Naive thymus-derived CD4-positive, alpha-beta T cell (primary cell): ENCODE measurements at regions not wholly inside any gene's neighbourhood (a gene's known extent, or its start where the extent isn't known, plus 50 kb on each side); places are given as distances from the start of the nearest gene placed in this dataset.

Experiments
- ATAC-seq: fragments of 150-1000 bp; cut with Tn5 transposase; 2 replicates; pipeline ENCODE4 v1.10.0; 2021; ENCODE audit warnings: mild to moderate bottlenecking, moderate library complexity
- CTCF ChIA-PET: fragments of 350-600 bp; sonication (Branson Sonifier 250); formaldehyde crosslinking; loops from one replicate; lab custom pipeline; 2021; ENCODE audit warnings: antibody characterized with exemption; lab: Charles Lee
- POLR2A ChIA-PET: fragments of 350-600 bp; sonication (Branson Sonifier 250); formaldehyde crosslinking; loops from one replicate; lab custom pipeline; 2021; ENCODE audit warnings: antibody characterized with exemption, inconsistent platforms; lab: Charles Lee
- DNase-seq, 9 donors: peaks; one replicate each; pipeline versions ENCODE4 v3.0.0 to v3.0.0-alpha.2; 2020 to 2022; ENCODE audit warnings: mixed read lengths in 1 of 9
- H3K27ac ChIP-seq: one replicate; pipeline ENCODE4 v1.7.0; 2013; ENCODE audit warnings: mild to moderate bottlenecking, low read depth, low read length, moderate library complexity
- H3K27me3 ChIP-seq, 2 donors: one replicate each; pipeline ENCODE4 v1.7.0; 2013; ENCODE audit warnings: low read length in 2 of 2, mild to moderate bottlenecking in 2 of 2, moderate library complexity in 2 of 2; ENCODE audit not compliant: control insufficient read depth in 2 of 2, insufficient read depth in 2 of 2
- H3K36me3 ChIP-seq, 3 experiments: 1 replicate in 2 of 3; 2 replicates in 1 of 3; pipeline ENCODE4 v1.7.0; 2013; ENCODE audit warnings: low read length in 3 of 3, mild to moderate bottlenecking in 3 of 3, moderate library complexity in 1 of 3; ENCODE audit not compliant: insufficient read depth in 3 of 3, control insufficient read depth in 2 of 3
- H3K4me1 ChIP-seq, 2 donors: one replicate each; pipeline ENCODE4 v1.7.0; 2013; ENCODE audit warnings: low read length in 2 of 2, mild to moderate bottlenecking in 2 of 2, moderate library complexity in 1 of 2; ENCODE audit not compliant: control insufficient read depth in 2 of 2, insufficient read depth in 2 of 2
- H3K4me3 ChIP-seq: 2 replicates; pipeline ENCODE4 v1.7.0; 2013; ENCODE audit warnings: mild to moderate bottlenecking, low read length
- H3K9me3 ChIP-seq, 3 experiments: 1 replicate in 2 of 3; 2 replicates in 1 of 3; pipeline ENCODE4 v1.7.0; 2013; ENCODE audit warnings: low read length in 3 of 3; ENCODE audit not compliant: control insufficient read depth in 2 of 3
- H3K27ac Mint-ChIP-seq, 9 donors: one replicate each; pipeline ENCODE4 v1.8.0; 2020 to 2022; ENCODE audit warnings: mixed read lengths in 9 of 9, mild to moderate bottlenecking in 8 of 9, moderate library complexity in 5 of 9, inconsistent platforms in 2 of 9
- H3K27me3 Mint-ChIP-seq, 5 donors: one replicate each; pipeline ENCODE4 v1.8.0; 2021 to 2022; ENCODE audit warnings: mixed read lengths in 5 of 5, mild to moderate bottlenecking in 1 of 5
- H3K36me3 Mint-ChIP-seq, 5 donors: one replicate each; pipeline ENCODE4 v1.8.0; 2020 to 2022; ENCODE audit warnings: mixed read lengths in 5 of 5, mild to moderate bottlenecking in 3 of 5, inconsistent platforms in 1 of 5
- H3K4me1 Mint-ChIP-seq, 7 donors: one replicate each; pipeline ENCODE4 v1.8.0; 2020 to 2022; ENCODE audit warnings: mixed read lengths in 7 of 7, mild to moderate bottlenecking in 3 of 7, inconsistent platforms in 1 of 7
- H3K4me3 Mint-ChIP-seq, 10 donors: one replicate each; pipeline ENCODE4 v1.8.0; 2020 to 2022; ENCODE audit warnings: mild to moderate bottlenecking in 10 of 10, mixed read lengths in 10 of 10, moderate library complexity in 6 of 10, inconsistent platforms in 2 of 10
- H3K9me3 Mint-ChIP-seq, 11 donors: one replicate each; pipeline ENCODE4 v1.8.0; 2020 to 2022; ENCODE audit warnings: mixed read lengths in 11 of 11, mild to moderate bottlenecking in 4 of 11, inconsistent platforms in 1 of 11, moderate library complexity in 1 of 11
- intact Hi-C, 2 donors: fragments of 100-400 bp; cut with micrococcal nuclease; formaldehyde crosslinking; loops; one replicate each; pipeline ENCODE4 v1.15.1; 2023

DNA sequence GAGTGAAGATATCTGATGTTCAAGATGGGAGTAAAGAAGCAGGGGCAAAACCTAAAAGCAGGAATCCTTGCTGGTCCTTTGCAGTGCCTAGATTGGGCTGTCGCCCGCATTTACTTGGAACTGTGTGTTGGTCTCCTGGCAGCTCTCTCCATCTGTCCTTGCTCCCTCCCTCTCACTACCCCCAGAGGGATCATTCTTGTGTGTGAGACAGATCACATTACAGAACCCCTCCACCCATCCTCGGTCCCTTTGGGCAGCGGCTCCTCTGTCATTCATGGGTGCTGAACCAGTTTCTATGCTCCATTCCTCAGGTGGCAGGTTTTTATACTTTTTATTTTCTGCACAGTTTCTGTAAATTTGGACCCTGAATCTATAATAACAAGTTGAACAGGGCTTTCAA is 99.4 kb upstream of the MYOCD start:
- no peak overlapping the region for H3K4me3 ChIP-seq
- CTCF ChIA-PET: no interaction called here
- Mint-ChIP-seq H3K4me3 (no peak overlapping the region), H3K9me3 (peaks cover 2 to 28% (median 7%) of the 10 kb centered on the region in 11 donors), H3K27ac (no peak overlapping the region), H3K4me1 (peaks cover 0 to 2% (median 0%) of the 10 kb centered on the region in 7 donors), H3K36me3 (no peaks in the 10 kb centered on the region), H3K27me3 (peaks cover 0 to 10% (median 5%) of the 10 kb centered on the region in 5 donors)
- peaks cover 0 to 3% of the 10 kb centered on the region in 2 donors for H3K27me3 ChIP-seq
- POLR2A ChIA-PET: no interaction called here
- H3K36me3 ChIP-seq: no peaks in the 10 kb centered on the region
- ATAC-seq (no peak), DNase-seq (no peak)
- intact Hi-C loops: no loop called here
- no peaks in the 10 kb centered on the region for H3K9me3 ChIP-seq
- H3K27ac ChIP-seq: no peak overlapping the region
- H3K4me1 ChIP-seq: no peaks in the 10 kb centered on the region

DNA sequence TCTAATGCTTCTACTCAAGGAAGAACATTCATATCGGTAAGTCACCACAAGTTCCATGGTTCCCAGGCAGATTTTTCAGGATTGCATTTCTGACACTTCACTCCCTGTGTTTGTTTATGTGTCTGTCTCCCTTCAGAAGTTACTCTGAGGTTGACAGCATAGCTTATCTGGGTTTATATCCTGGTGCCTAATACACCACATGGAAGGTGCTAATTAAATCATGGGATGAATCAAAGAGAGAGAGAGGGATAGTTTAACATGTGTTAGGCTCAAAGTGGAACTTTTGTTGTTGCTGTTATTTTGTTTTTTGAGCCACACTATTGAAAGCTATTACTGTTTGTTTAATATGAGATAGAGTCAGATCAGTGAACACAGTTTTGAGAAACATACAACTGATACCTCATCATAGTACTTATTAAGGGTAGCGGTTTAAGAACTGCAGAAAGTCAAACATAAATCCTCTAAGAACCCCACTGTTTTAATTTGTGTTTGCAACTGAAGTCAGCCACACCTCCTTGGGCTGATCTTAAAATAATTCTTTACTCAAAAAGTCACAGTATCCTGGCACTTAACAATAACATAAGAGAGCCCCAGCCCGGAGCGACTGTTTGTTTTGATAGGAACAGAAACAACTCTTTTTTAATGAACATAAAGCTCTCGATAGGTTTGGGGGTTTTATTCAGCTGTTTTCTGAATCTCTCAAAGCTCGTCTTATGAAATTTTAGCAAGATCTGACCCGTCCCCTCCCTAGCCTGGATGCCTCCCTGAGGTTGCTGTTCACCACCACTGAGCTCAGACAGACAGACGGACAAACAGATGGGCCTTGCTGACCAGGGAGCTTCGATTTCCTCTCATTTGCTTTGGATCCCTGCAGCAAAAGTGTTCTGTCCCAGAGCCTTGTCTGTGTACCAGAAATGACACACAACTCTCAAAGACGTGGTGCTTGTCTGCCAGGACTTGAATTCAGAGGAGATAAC is 98.3 kb upstream of the MYOCD start:
- ATAC-seq (no peak), DNase-seq (no peak)
- no peaks in the 10 kb centered on the region for H3K9me3 ChIP-seq
- H3K27ac ChIP-seq: no peak overlapping the region
- H3K27ac Mint-ChIP-seq: no peak overlapping the region
- POLR2A ChIA-PET: no interaction called here
- peaks cover 0 to 2% (median 0%) of the 10 kb centered on the region in 7 donors for H3K4me1 Mint-ChIP-seq
- H3K36me3 Mint-ChIP-seq: peaks cover 0 to 4% (median 0%) of the 10 kb centered on the region in 5 donors
- H3K4me3 ChIP-seq: no peak overlapping the region
- CTCF ChIA-PET: interaction anchor here (0.6 kb wide), 1 partner anchor 720 kb away, joined by 3 read pairs; no protein-coding TSS in a partner anchor
- peaks cover 0 to 7% (median 5%) of the 10 kb centered on the region in 5 donors for H3K27me3 Mint-ChIP-seq
- intact Hi-C loops: no loop called here
- H3K4me1 ChIP-seq: no peaks in the 10 kb centered on the region
- H3K4me3 Mint-ChIP-seq: no peak overlapping the region
- no peaks in the 10 kb centered on the region for H3K36me3 ChIP-seq
- H3K27me3 ChIP-seq: peaks cover 0 to 3% of the 10 kb centered on the region in 2 donors
- H3K9me3 Mint-ChIP-seq: peaks cover 2 to 28% (median 11%) of the 10 kb centered on the region in 11 donors

DNA sequence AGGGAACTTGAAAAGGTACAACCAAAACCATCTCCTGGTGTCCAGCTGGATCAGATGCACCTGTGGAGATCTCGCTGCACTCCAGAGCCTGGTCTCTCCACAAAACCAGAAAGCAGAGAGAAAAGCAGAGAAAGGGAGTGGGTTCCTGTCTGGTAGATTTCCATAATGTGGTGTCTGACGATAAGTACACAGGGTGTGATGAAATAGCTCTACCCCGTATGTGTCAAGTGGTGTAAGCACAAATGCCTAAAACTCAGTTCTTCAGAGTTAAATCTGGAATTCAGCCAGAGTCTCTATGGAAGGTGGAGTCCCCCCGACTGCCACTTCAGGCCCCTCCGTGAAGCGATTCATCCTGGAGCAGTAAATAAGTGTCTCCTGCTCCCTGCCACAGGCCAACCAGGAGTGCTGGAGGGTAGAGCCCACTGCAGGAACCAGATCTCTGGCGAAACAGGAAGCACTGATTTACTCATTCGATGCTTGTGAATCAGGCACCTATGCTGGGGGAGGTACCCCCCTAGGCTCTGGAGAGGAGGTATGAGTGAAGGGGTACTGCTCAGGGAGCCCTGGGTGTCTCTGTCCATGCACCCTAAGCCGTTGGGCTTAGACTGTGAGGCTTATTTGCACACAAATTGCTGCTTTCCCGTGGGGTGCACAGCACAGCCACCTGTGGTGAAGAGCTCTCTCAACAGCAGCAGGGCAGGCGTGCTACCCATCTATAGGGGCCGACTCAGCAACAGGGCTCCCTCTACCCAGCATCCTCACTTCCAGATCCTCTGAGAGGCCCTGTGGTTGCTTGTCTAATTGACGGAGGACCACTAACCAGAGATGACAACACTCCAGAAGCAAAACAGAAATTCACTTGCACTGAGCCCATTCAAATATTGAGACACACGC is 97.1 kb upstream of the MYOCD start:
- Mint-ChIP-seq H3K27me3 (peaks cover 0 to 7% (median 3%) of the 10 kb centered on the region in 5 donors), H3K4me1 (peaks cover 0 to 2% (median 0%) of the 10 kb centered on the region in 7 donors), H3K4me3 (no peak overlapping the region), H3K36me3 (peaks cover 0 to 4% (median 0%) of the 10 kb centered on the region in 5 donors), H3K9me3 (peaks cover 2 to 23% (median 11%) of the 10 kb centered on the region in 11 donors), H3K27ac (no peak overlapping the region)
- H3K9me3 ChIP-seq: no peaks in the 10 kb centered on the region
- no peaks in the 10 kb centered on the region for H3K36me3 ChIP-seq
- H3K4me1 ChIP-seq: no peaks in the 10 kb centered on the region
- intact Hi-C loops: no loop called here
- H3K27me3 ChIP-seq: peaks cover 0 to 3% of the 10 kb centered on the region in 2 donors
- H3K27ac ChIP-seq: no peak overlapping the region
- no peak for DNase-seq
- POLR2A ChIA-PET: no interaction called here
- no peak for ATAC-seq
- CTCF ChIA-PET: no interaction called here
- no peak overlapping the region for H3K4me3 ChIP-seq

DNA sequence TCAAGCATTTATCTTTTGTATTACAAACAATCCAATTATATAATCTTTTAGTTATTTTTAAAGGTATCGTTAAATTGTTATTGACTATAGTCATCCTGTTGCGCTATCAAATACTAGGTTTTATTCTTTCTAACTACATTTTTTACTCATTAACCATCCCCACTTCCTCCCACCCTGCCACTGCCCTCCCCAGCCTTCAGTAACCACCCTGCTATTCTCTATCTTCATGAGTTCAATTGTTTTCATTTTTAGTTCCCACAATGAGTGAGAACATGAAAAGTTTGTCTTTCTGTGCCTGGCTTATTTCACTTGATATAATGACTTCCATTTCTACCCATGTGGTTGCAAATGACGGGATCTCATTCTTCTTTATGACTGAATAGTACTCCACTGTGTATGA is 94.1 kb upstream of the MYOCD start:
- Histone ChIP-seq H3K9me3 (no peaks in the 10 kb centered on the region), H3K27me3 (no peaks in the 10 kb centered on the region), H3K36me3 (no peaks in the 10 kb centered on the region), H3K4me1 (no peaks in the 10 kb centered on the region), H3K27ac (no peak overlapping the region), H3K4me3 (no peak overlapping the region)
- no peak overlapping the region for H3K4me3 Mint-ChIP-seq
- peaks cover 0 to 2% (median 0%) of the 10 kb centered on the region in 7 donors for H3K4me1 Mint-ChIP-seq
- intact Hi-C loops: no loop called here
- no peak for DNase-seq
- H3K27ac Mint-ChIP-seq: no peak overlapping the region
- H3K36me3 Mint-ChIP-seq: peaks cover 0 to 4% (median 0%) of the 10 kb centered on the region in 5 donors
- POLR2A ChIA-PET: no interaction called here
- ATAC-seq: no peak
- peaks cover 0 to 7% (median 0%) of the 10 kb centered on the region in 5 donors for H3K27me3 Mint-ChIP-seq
- peaks cover 1 to 11% (median 10%) of the 10 kb centered on the region in 11 donors for H3K9me3 Mint-ChIP-seq
- CTCF ChIA-PET: no interaction called here

DNA sequence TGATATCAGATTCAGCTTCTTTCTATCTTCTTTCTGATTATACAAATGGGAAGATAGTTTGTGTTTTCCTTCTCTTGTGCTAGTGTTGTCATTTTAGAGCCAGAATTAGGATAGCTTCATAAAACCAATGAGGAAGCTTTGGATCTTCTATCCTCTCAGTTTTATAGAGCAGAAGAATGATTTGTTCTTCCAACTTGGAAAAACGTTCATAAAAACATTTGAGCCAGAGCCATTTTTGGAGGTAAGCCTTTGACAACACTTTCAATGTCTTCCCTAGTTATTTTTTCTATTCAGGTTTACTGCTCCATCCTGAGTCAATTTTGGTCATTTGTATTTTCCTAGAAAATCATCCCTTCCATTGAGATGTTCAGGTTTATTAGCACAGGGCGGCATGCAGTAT is 91.2 kb upstream of the MYOCD start:
- ChIA-PET POLR2A (no interaction called here), CTCF (no interaction called here)
- H3K9me3 ChIP-seq: no peaks in the 10 kb centered on the region
- H3K27ac ChIP-seq: no peak overlapping the region
- no peak overlapping the region for H3K4me3 Mint-ChIP-seq
- no peaks in the 10 kb centered on the region for H3K36me3 ChIP-seq
- intact Hi-C loops: no loop called here
- peaks cover 1 to 17% (median 8%) of the 10 kb centered on the region in 11 donors for H3K9me3 Mint-ChIP-seq
- ATAC-seq (no peak), DNase-seq (no peak)
- no peaks in the 10 kb centered on the region for H3K4me1 ChIP-seq
- peaks cover 0 to 5% (median 0%) of the 10 kb centered on the region in 5 donors for H3K27me3 Mint-ChIP-seq
- H3K4me3 ChIP-seq: no peak overlapping the region
- no peaks in the 10 kb centered on the region for H3K4me1 Mint-ChIP-seq
- H3K36me3 Mint-ChIP-seq: peaks cover 0 to 4% (median 0%) of the 10 kb centered on the region in 5 donors
- no peak overlapping the region for H3K27ac Mint-ChIP-seq
- H3K27me3 ChIP-seq: no peaks in the 10 kb centered on the region

DNA sequence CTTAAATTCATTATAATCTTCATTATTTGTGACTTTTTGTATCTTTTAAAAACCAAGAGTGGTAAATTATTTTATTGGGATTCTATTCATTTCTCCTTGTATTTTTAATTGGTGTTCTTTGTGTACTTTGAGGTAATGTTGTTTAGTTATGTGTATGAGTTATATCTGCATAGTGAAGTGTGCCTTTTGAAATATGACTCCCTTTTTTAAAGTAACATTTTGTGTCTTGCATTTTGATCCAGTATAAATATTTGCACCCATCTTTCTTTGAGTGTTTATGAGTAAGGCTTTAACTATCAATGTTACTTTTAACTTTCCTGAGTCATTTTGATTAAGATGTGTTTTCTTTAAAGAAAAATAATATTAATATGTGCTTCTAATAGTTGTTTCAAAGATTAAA is 90.0 kb upstream of the MYOCD start:
- peaks cover 0 to 4% (median 0%) of the 10 kb centered on the region in 5 donors for H3K36me3 Mint-ChIP-seq
- ATAC-seq: no peak
- CTCF ChIA-PET: no interaction called here

More for the DNA sequence above, 90.0 kb upstream of the MYOCD start:
- H3K27ac Mint-ChIP-seq: no peak overlapping the region
- H3K4me1 Mint-ChIP-seq: no peaks in the 10 kb centered on the region
- peaks cover 0 to 6% (median 3%) of the 10 kb centered on the region in 5 donors for H3K27me3 Mint-ChIP-seq
- intact Hi-C loops: no loop called here
- H3K9me3 ChIP-seq: no peaks in the 10 kb centered on the region
- no peak overlapping the region for H3K4me3 Mint-ChIP-seq
- DNase-seq: no peak
- H3K4me1 ChIP-seq: no peaks in the 10 kb centered on the region
- no peaks in the 10 kb centered on the region for H3K27me3 ChIP-seq
- H3K36me3 ChIP-seq: no peaks in the 10 kb centered on the region
- peaks cover 0 to 17% (median 5%) of the 10 kb centered on the region in 11 donors for H3K9me3 Mint-ChIP-seq
- no peak overlapping the region for H3K27ac ChIP-seq
- POLR2A ChIA-PET: no interaction called here
- no peak overlapping the region for H3K4me3 ChIP-seq
